Loucy (cell line): ENCODE measurements at regions not wholly inside any gene's neighbourhood (a gene's known extent, or its start where the extent isn't known, plus 50 kb on each side); places are given as distances from the start of the nearest gene placed in this dataset.

Experiments
- CTCF ChIP-seq: fragments of 200-600 bp; sonication (generic); conservative IDR thresholded peaks from 2 replicates; pipeline ENCODE4 v1.5.1; 2014; ENCODE audit warnings: mild to moderate bottlenecking, antibody characterized with exemption, low read length
- EZH2phosphoT487 ChIP-seq: fragments of 200-600 bp; IDR thresholded peaks from 2 replicates; pipeline ENCODE4 v1.6.1; 2018; ENCODE audit warnings: antibody characterized with exemption, mild to moderate bottlenecking, moderate library complexity, borderline replicate concordance

DNA sequence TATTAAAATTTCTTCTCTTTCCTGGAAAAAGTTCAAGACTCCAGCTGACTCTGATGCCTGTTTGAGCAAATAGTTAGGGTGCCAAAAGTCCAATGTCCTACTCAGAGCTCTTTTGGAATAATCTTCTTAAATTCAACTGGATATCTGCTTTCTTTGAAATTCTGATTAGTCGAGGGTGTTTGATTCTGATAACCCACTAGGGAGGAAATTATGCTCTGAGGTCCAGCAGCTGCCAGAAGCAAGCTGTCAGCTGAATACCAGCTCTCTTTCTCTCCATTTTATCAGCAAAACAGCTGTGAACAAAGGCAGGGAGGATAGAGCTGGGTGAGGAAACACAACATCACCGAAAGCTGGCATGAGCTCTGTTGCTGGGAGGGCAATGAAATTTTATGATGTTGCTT lies 141.5 kb downstream of the CAND1 start:
- TF ChIP-seq CTCF (no peak), EZH2phosphoT487 (no peak)
